ENCODE measurements at regions not wholly inside any gene's neighbourhood (a gene's known extent, or its start where the extent isn't known, plus 50 kb on each side); places are given as distances from the start of the nearest gene placed in this dataset.

GRCh38 chr13:74287724-74288169, 153.5 kb upstream of the KLF12 start:
- 11% methylated on average over 4 of the region's 4 CpGs for whole genome bisulfite sequencing (ENCODE audit: low lambda C conversion rate)
- H3K4me3 ChIP-seq (ENCODE audit: low read depth in 2 of 2, low read length in 1 of 2), result peak overlapping the region; percentile 33 to 41
- DNase-seq, result peak; percentile 56
- H3K4me1 ChIP-seq (ENCODE audit: control insufficient read depth in 1 of 2, insufficient read depth in 2 of 2, low read depth in 1 of 2, low read length in 1 of 2), result peaks cover 33 to 42% of the 10 kb centered on the region in 2 experiments
- CTCF ChIA-PET, result interaction anchor here (0.7 to 5.6 kb wide), 31 partner anchors 10 to 971 kb away, joined by 3 to 67 read pairs (median 6); partner anchors contain the start of gene KLF12
- no peaks in the 10 kb centered on the region for H3K27me3 ChIP-seq (ENCODE audit: insufficient read depth)
- POLR2A ChIA-PET, result interaction anchor here (1.9 to 3.7 kb wide), 3 partner anchors 152 to 932 kb away, joined by 6 to 19 read pairs (median 12); no protein-coding TSS in a partner anchor
- no peaks in the 10 kb centered on the region for H3K79me2 ChIP-seq (ENCODE audit: insufficient read depth)
- peaks cover 13% of the 10 kb centered on the region for H3F3A ChIP-seq (replicated peaks; ENCODE audit: insufficient read depth)
- H3K36me3 ChIP-seq (replicated peaks in 1 of 2; ENCODE audit: control insufficient read depth in 1 of 2, insufficient read depth in 2 of 2, low read length in 1 of 2), result no peaks in the 10 kb centered on the region
- H4K20me1 ChIP-seq (ENCODE audit: insufficient read depth), result no peaks in the 10 kb centered on the region
- H2AFZ ChIP-seq (ENCODE audit: low read depth), result peak overlapping the region; percentile 88
- peak overlapping the region; percentile 80 for H3K4me2 ChIP-seq
- peak overlapping the region; percentile 51 to 98; a peak in 3 of 4 replicates for H3K27ac ChIP-seq (ENCODE audit: low read depth in 2 of 2, low read length in 1 of 2)
- H3K9me3 ChIP-seq, result no peaks in the 10 kb centered on the region
- no peaks in the 10 kb centered on the region for H3K9me2 ChIP-seq
- H3K9ac ChIP-seq, result peak overlapping the region; percentile 31; the same call in 1 of the 2 replicates
- TF ChIP-seq GATA2 (CRISPR knock-in tag; IDR thresholded peaks at IDR 0.05), result peak; percentile 47
- no peak for TF ChIP-seq NRF1 (IDR thresholded peaks at IDR 0.05; ENCODE audit: low read depth, low read length)
- TF ChIP-seq ZBTB33 (IDR thresholded peaks at IDR 0.05; ENCODE audit: borderline replicate concordance, low read depth), result no peak
- TF ChIP-seq TAF1 (IDR thresholded peaks at IDR 0.05; ENCODE audit: borderline replicate concordance, low read depth, low read length), result no peak
- peak; percentile 86 for TF ChIP-seq RFX5 (IDR thresholded peaks at IDR 0.05; ENCODE audit: low read length)
- no peak for TF ChIP-seq GABPA (IDR thresholded peaks at IDR 0.05; ENCODE audit: low read depth)
- no peak for TF ChIP-seq RAD21 (IDR thresholded peaks at IDR 0.05; ENCODE audit: low read length)
- TF ChIP-seq, protein P1, sequence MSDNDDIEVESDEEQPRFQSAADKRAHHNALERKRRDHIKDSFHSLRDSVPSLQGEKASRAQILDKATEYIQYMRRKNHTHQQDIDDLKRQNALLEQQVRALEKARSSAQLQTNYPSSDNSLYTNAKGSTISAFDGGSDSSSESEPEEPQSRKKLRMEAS (IDR thresholded peaks at IDR 0.05; ENCODE audit: low read depth), result no peak
- peak; percentile 6 for TF ChIP-seq CHD2 (IDR thresholded peaks at IDR 0.05; ENCODE audit: low read length, partially characterized antibody)
- no peak for TF ChIP-seq RCOR1 (IDR thresholded peaks at IDR 0.05; ENCODE audit: low read length)
- no peak for TF ChIP-seq ELF1 (IDR thresholded peaks at IDR 0.05)
- no peak for TF ChIP-seq REST (IDR thresholded peaks at IDR 0.05; ENCODE audit: low read depth, low read length)
- TF ChIP-seq TCF12 (IDR thresholded peaks at IDR 0.05), result no peak
- TF ChIP-seq NFIC (IDR thresholded peaks at IDR 0.05; ENCODE audit: borderline replicate concordance), result peak; percentile 32
- 0 out of 2 replicates have a peak, but pooled peaks have one; percentile 37 for TF ChIP-seq MXI1 (IDR thresholded peaks at IDR 0.05; ENCODE audit: low read depth, low read length)
- 0 out of 2 replicates have a peak, but pooled peaks have one; percentile 36 for TF ChIP-seq RXRA (IDR thresholded peaks at IDR 0.05; ENCODE audit: borderline replicate concordance, low read depth)
- TF ChIP-seq USF1 (IDR thresholded peaks at IDR 0.05; ENCODE audit: borderline replicate concordance, low read depth), result no peak
- TF ChIP-seq TEAD4 (IDR thresholded peaks at IDR 0.05; ENCODE audit: borderline replicate concordance, insufficient read depth), result no peak
- TF ChIP-seq, protein P2, sequence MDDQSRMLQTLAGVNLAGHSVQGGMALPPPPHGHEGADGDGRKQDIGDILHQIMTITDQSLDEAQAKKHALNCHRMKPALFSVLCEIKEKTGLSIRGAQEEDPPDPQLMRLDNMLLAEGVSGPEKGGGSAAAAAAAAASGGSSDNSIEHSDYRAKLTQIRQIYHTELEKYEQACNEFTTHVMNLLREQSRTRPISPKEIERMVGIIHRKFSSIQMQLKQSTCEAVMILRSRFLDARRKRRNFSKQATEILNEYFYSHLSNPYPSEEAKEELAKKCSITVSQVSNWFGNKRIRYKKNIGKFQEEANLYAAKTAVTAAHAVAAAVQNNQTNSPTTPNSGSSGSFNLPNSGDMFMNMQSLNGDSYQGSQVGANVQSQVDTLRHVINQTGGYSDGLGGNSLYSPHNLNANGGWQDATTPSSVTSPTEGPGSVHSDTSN (IDR thresholded peaks at IDR 0.05), result peak; percentile 25; the same call in 1 of the 2 replicates
- TF ChIP-seq MEF2A (IDR thresholded peaks at IDR 0.05; ENCODE audit: borderline replicate concordance, low read depth), result 0 out of 2 replicates have a peak, but pooled peaks have one; percentile 32
- TF ChIP-seq FOSL2 (IDR thresholded peaks at IDR 0.05; ENCODE audit: borderline replicate concordance, low read depth), result no peak
- TF ChIP-seq, protein P3, sequence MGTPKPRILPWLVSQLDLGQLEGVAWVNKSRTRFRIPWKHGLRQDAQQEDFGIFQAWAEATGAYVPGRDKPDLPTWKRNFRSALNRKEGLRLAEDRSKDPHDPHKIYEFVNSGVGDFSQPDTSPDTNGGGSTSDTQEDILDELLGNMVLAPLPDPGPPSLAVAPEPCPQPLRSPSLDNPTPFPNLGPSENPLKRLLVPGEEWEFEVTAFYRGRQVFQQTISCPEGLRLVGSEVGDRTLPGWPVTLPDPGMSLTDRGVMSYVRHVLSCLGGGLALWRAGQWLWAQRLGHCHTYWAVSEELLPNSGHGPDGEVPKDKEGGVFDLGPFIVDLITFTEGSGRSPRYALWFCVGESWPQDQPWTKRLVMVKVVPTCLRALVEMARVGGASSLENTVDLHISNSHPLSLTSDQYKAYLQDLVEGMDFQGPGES (IDR thresholded peaks at IDR 0.05; ENCODE audit: low read depth, low read length), result no peak
- no peak for TF ChIP-seq POLR2AphosphoS5 (IDR thresholded peaks at IDR 0.05; ENCODE audit: low read depth, low read length)
- no peak for TF ChIP-seq YY1 (IDR thresholded peaks at IDR 0.05; ENCODE audit: low read depth)
- no peak for TF ChIP-seq EZH2phosphoT487 (IDR thresholded peaks at IDR 0.05; ENCODE audit: borderline replicate concordance, low read depth)
- no peak for TF ChIP-seq SMC3 (IDR thresholded peaks at IDR 0.05; ENCODE audit: low read depth, low read length)
- no peak for TF ChIP-seq JUND (IDR thresholded peaks at IDR 0.05)
